ENCODE measurements at regions not wholly inside any gene's neighbourhood (a gene's known extent, or its start where the extent isn't known, plus 50 kb on each side); places are given as distances from the start of the nearest gene placed in this dataset.

GRCh38 chr18:60149316-60149715 lies 223.3 kb downstream of the MC4R start (continued):
- TF ChIP-seq SP2 (IDR thresholded peaks at IDR 0.05; ENCODE audit: low read length) (no peak), SP1 (IDR thresholded peaks at IDR 0.05; ENCODE audit: low read depth, low read length) (no peak), SIRT6 (IDR thresholded peaks at IDR 0.05; ENCODE audit: low read length) (no peak), CTBP2 (IDR thresholded peaks at IDR 0.05; ENCODE audit: borderline replicate concordance, insufficient read depth, insufficient read length, low read length) (no peak), EGR1 (IDR thresholded peaks at IDR 0.05; ENCODE audit: borderline replicate concordance, low read depth, low read length) (no peak)

Data from H1 (cell line).